Activated CD4-positive, CD25-positive, alpha-beta regulatory T cell treated with anti-CD3 and anti-CD28 coated beads, Interleukin-2, amount 50 U/mL, for 72 hours (primary cell): ENCODE measurements at regions not wholly inside any gene's neighbourhood (a gene's known extent, or its start where the extent isn't known, plus 50 kb on each side); places are given as distances from the start of the nearest gene placed in this dataset.

Experiments
- DNase-seq: peaks from one replicate; pipeline ENCODE4 v3.0.0; 2021

DNA sequence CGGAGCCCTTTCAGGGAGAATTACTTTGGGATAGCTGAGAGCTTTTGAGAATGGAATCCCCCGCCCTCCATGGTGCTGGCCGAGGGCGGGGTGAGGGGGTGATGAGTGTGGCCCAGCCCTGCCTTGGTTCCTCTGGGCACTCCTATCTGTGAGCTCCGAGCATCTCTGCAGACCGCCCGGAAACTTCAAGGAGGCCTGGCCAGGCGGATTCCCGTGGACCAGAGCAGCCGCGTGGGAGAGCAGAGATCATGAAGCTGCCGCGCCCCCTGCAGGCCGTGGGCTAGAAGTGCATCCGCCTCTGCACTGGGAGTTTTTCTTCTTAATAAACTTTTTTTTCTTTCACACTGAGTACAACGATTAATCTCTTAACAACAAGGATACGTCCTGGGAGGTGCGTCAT lies 392.9 kb upstream of the EEF2KMT start:
- DNase-seq, result peak; percentile 30

DNA sequence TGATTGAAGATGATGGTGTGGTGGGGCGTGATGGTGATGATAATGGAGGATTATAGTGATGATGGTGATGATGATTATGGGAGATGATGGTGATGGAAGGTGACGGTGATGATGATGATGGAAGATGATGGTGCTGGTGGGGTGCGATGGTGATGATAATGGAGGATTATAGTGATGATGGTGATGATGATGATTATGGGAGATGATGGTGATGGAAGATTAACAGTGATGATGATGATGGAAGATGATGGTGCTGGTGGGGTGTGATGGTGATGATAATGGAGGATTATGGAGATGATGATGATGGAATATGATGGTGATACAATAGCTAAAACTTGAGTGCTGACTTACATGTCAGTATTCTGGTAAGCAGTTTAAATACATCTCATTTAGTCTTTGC lies 391.0 kb upstream of the EEF2KMT start:
- no peak for DNase-seq

DNA sequence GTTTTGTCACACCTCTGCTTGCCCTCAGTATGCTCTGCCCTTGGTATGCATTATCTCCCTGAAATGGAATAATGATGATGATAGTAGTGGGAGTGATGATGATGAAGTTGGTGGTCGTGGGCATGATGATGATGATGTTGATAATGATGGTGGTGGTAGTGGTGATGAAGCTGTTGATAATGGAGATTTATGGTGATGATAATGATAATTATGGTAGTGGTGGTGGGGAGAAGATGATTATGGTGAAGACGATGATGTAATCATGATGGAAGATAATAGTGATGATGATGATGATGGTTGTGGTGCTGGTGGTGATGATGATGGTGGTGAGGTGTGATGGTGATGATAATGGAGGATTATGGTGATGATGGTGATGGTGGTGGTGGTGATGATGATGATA lies 390.1 kb upstream of the EEF2KMT start:
- no peak for DNase-seq

DNA sequence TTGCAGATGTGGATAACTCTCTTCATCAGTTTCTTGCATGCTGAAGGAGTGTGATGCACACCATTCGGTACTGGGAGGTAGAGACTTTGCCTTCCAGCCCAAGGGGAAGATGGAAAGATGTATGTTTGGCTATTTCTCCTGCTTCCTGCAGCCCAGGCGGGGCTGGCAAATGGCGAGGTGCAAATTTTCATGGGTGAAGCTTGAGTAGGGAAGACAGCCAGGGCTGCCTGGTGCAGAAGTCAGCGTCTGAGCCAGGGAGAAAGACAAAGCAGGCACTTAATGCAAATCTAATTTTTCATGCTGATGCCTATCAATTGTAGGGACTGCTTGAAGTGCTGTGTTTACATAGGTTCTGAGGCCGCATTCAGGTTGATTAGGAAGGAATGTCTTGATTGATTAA lies 384.7 kb upstream of the EEF2KMT start:
- DNase-seq, result no peak

DNA sequence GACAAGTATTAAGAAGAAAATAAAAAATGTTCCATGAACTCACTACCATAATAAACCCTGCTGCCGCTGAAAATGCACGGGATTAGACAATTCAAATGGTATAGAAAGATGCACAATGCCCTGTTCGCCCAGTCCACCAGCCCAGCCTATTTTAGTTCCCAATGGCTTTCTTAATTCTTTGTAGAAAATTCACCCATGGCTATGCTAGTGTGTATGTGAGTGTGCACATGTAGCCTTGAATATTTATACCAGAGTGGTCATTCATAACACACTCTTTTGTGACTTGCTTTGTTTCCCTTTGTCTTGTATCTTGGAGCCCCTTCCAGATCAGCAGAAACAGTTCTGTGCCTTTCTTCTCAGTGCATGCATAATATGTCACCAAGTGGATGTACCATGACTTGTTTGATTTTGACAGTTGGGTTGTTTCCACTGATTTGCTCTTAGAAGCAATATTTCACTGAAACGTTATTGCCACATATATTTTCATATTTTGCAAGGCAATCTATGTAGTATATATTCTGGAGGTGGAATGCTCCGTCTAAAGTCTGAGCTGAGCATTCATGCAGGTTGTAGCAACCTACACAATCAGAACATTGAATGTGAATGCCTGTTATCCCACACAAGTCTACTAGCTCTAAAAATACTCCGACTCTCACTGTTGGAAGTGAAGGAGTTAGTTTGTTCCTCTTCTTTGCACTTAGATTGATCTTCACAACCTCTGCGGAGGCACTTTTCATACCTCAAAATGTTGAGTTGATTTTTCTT lies 383.0 kb upstream of the EEF2KMT start:
- DNase-seq, result no peak

DNA sequence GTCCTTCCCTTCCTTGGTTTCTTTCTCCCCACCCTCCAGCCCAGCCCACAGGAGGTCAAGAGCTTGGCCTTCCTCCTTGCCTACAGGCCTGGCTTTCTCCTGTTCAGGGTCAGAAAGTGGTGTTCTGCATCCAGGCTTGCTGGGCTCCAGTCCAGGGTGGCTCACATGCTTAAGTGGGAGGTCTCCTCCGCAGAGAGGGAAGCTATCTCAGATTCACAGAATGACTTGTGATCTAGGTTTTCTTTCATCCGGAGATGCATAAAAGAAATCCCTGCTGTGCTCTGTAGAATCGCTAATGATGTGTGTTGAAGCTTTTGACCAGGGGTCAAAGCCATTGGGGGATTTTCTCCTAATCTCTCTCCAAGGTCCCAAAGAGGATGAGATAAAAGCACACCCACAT lies 382.3 kb upstream of the EEF2KMT start:
- DNase-seq, result no peak

DNA sequence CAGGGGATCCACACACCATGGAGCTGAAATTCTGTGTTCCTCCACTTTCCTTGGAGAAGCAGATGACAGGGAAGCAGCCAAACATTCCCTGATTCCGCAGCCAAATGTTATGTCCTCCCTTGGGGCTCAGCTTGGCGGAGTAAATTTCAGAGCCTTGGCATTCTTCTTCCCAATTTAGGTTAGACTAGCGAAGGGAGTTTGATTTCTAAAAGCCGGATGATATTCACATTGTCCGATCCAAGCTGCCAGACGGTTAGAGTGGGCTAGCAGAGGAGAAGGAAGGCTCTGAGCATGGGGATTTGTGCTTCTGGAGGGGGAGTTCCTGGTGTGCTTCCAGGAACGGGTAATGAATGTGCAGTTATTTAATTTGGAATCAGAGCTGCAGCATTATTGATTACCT lies 380.4 kb upstream of the EEF2KMT start:
- DNase-seq, result no peak

DNA sequence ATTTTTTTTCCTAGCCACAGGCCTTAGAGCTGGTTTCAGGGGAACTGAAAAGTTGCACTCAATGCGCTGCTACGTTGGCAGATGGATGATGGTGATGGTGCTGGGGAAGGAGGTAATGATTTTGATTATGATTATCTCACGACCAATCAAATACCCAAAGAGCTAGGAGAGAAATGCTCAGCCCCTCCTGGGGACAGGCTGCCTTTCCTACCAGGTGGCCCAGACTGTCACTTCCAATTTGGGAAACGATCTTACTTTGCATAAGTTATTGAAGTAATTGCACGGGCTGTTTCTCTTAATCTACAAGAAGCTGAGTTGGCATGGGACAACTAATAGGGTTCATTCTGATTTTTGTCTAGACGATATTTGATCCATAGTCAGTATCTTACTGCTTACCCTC lies 379.7 kb upstream of the EEF2KMT start:
- DNase-seq, result no peak

DNA sequence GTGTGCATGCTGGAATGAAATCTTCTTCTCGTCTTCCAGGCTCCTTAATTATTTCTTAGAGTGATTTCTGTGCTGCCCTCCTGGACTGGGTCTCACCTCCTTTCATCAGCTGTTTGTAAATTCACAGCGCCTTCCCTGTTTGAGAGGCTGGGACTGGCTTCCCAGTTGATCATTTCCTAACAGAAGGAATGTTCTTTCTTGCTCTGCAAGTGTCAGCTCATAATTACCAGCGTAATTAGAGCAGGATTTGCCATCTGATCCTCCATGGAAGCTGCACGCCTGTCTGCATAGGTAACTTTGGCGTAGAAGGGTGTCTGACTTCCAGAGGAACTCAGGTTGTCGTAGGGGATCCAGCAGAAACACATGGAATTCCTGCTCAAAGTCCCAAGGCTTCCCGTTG lies 375.0 kb upstream of the EEF2KMT start:
- DNase-seq, result no peak

DNA sequence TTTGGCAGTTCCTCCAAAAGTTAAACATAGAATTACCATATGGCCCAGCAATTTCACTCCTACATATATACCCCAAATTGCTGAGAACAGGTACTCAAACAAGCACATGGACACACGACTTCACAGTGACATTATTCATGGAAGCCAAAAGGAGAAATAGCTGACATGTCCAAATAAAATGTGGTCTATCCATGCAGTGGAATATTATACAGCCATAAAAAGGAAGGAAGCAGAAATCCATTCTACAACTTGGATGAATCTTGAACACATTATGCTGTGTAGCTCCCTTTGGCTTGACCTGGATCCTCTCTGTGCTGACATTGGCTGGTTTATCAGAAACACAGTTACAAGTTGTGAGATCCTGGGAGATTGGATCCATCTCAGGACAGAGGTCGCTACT lies 370.9 kb upstream of the EEF2KMT start:
- no peak for DNase-seq

DNA sequence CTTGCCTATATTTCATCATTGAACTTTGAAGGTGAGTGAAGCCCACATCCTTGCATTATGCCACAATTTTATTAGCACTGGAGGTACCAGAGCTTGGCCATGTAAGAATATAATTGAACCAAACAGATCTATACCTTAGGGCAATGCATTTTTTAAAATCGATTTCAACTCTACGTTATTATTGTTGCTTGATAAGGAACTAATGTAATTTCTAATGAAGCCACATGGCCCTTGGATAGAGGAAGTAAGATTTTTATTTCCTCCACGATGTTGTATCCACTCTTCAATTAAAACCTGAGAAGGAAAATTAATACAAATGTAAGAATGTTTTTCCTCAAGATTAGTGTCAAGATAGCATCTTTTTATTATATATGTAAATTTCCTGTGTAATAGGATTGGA lies 370.0 kb upstream of the EEF2KMT start:
- no peak for DNase-seq

DNA sequence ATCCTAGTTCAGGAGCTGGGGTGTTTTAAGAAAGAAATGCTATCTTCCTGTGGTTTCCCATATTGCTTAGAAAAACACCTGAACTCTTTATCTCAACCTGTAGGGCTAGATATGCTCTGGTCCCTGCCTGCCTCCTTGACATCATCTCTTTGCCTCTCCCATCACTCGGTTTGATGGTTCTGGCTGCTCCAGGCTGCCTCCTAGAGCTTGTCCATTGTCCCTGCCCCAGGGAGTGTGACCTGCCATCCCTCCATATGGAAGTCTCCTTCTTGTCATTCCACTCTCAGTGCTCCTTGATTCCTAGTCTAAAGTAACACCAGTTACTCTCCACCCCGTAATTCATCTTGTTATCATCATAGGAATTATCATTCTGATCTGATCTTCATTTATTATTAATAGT lies 369.0 kb upstream of the EEF2KMT start:
- no peak for DNase-seq

DNA sequence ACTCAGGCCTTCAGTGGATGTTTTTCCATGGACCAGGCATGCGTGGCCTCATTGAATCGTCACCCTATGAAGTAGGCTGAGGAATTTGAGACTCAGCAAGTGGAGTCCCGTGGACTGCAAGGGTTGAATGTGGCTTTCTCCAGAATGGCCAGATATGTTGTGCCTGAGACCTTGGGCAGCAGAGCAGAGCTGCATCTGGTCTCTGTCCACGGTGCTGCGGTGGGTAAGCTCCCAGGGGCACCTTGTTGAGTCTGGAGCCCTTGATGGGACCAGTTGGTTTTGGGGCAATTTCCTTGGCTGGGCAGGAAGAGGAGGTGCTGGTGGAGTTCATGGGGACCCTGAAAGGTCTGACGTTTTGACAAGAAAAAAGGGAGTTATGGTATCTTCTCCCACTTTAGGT lies 368.1 kb upstream of the EEF2KMT start:
- DNase-seq, result no peak

DNA sequence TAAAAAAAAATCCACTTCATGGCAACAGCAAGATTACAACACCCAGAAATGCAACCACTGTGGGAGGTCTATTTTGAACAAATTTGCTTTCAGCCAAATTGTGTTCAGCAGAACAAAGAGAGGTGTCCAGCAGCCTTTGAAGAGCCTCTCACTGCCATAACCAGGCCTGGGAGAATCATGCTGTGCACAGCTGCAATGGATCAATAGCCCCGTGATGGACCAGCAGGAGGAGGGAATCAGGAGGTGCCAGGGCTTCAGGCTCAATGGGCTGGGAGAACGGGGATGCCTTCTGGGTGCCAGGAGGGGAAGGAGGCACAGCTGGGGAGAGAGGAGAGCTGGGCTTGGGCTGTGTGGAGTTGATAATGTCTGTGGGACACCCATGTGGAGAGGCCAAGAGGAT lies 366.2 kb upstream of the EEF2KMT start:
- DNase-seq, result no peak

DNA sequence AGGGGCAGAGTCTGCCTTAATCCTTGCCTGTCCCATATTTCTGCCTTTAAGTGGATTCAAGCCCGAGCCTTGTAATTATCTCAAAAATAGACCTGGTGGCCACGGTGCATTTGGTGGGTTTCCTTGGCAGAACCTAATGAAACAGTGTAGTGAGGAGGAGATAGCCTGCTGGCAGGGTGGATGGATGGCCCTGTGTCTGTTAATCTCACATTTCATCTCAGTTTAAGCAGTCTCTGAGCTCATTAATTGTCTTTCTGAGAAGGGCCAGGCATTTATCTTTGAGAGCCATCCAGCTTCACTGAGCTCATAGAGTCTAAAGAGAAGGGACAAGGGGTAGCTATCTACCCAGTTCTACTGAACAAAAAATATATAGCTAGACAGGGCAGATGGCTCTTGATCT lies 364.0 kb upstream of the EEF2KMT start:
- DNase-seq, result no peak

DNA sequence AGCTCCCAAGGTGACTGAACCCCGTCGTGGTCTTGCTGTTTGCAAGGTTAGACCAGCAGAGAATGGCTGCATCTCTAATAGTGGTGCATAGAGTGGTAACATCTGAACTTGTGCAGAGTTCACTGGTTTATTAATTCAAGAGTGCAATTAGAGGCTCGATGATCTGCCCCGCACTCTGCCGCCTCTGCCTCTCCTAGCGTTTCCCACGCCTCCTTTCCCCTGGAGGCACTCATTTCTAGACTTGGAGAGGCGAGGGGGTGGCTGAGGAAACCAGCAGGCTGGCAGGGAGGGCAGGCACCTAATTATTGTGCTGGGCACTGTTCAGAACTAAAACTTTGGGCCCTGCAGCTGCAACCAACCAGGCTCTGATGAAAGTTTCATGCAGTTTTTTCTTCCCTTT lies 363.5 kb upstream of the EEF2KMT start:
- DNase-seq, result no peak

DNA sequence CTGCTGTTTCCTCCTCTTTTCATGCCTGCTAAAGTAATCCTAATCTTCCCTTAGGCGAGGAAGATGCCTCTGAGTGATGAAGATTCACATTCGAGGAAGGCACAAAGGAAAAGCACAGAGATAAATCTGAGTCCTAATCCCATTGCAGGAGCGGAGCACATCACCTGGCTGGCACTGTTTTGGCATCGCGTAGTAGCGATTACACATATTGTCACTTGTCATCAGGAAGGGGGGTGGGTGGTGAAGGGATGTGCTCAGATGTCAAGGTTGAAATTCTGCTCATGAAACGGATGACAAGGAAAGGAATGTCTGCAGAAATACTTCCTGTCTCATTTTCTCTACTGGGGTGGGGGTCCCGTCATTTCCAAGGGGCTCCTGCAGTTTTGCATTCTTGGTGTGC lies 363.1 kb upstream of the EEF2KMT start:
- DNase-seq, result no peak

DNA sequence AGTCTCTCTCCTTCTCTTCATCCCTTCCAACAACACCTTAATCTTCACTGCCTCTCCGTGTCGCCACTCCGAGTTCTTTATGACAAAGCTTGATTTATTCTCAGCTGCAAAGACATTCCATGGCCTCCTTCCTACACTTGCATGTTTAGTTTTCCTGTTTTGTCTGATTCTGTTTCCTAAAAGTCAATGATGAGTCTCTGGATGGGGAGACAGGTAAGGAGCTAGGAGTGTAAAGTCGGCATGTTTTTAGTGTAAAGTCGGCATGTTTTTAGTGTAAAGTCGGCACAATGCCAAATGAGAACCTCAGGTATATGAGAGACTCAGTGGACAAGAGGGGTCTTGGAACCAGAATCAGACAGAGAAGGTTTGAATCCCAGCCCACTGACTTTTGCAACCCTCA lies 362.3 kb upstream of the EEF2KMT start:
- DNase-seq, result no peak

DNA sequence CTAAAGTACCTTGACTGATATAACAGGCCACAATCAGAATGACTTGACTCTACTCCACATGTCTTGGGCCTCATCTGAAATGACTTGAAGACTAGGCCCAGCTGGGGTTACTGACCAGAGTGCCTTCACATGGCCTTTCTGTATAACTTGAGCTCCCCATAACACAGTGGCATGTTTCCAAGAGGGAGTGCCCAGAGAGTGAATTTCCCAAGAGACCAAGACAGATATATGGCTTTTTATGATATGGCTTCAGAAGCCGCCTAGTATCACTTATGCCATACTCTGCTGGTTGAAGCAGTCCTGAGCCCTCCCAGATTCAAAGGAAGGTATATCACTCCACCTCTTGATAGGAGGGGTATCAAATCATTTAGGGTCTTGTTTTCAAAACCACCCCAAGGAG lies 357.5 kb upstream of the EEF2KMT start:
- DNase-seq, result no peak

DNA sequence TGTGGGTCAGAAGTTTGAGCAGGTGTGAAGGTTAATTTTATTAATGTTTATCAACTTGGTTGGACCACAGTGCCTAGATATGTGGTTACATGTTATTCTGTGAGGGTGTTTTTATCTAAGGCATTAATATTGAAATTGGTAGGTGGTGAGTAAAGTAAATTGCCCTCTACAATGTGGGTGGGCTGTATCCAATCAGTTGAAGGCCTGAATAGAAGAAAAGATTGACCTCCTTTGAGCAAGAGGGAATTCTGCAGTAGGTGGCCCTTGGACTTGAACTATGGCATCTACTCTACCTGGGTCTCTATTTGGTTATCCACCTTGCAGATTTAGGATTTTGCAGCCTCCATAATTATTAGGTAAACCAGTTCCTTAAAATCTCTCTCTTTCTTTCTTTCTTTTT lies 356.8 kb upstream of the EEF2KMT start:
- DNase-seq, result no peak

DNA sequence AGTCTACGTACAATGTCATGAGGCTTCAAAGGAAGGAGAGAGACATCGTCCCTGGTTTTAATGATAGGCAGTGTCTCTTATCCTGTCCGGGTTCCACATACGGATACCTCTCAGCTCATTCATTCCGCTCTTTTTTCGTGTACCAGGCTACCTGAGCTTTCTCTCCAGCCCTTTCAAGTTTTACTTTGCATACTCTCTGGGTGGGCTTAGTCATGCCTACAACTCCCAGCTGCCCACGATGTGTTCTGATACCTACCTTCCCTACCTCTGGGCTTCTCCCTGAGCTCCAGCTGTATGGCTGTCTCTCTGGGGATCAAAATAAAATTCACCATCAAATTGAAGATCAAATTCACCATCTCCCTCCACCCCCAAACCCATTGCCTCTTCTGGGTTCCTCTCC lies 354.0 kb upstream of the EEF2KMT start:
- no peak for DNase-seq

DNA sequence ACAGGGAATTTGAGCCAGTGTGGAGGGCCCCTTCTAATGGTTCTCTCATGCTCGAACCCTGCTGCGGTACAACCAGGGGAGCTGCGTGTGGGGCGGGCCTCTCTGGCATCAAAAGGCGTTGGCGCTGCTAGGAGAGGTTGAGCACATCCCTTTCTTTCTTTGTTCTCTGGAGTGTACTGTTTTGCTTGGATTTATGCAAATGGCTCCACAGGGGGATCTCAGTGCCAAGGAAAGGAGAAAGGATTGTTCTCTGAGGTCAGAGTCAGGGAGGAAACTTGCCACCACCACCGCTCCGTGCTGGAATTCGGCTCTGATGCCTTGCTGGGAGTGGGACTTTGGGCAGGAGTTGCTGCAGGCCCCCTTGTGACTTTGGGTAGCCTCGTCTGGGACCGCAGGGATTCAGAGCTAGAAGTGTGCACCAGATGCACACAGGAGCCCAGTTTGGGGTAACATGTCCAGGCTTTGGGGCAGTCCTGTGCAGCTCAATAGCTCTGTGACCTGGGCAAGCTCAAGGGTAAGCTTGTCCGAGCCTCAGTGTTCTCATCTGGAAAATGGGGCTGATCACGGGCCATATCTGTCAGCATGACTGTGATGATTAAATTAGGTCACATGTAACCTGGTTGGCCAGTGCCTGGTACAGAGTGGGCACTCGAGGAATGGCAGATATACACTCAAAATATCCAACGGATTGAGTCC lies 353.0 kb upstream of the EEF2KMT start:
- DNase-seq, result no peak

DNA sequence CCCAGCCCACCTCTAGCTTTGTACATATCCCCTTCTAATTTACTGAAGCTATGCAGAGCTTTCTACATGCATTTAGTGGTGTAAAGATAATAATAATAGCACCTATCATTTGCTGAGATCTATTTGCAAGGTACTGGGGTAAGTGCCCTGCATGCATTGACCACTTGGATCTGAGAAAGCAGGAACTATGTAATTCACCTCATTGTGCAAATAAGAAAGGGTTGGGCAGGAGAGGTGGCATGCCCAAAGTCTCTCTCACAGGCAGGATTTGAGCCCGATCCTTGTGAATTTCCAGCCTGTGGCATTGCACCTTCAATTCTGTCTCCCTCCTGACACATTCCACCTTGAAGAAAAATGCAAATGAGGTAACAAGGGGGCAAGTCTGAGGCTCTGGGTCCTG lies 352.3 kb upstream of the EEF2KMT start:
- DNase-seq, result no peak

DNA sequence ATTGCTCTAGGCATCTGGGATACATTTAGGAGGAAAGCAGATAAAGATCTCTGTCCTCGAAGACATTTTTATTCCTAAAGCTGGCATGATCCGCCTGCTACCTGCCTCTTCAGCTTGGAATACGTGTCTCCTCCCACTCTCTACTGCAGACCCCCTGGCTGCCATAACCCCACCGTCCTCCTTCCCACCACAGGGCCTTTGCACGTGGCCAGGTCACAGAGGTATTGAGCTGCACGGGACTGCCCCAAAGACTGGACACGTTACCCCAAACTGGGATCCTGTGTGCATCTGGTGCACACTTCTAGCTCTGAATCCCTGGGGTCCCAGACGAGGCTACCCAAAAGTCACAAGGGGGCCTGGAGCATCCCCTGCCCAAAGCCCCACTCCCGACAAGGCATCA lies 351.2 kb upstream of the EEF2KMT start:
- DNase-seq, result no peak

DNA sequence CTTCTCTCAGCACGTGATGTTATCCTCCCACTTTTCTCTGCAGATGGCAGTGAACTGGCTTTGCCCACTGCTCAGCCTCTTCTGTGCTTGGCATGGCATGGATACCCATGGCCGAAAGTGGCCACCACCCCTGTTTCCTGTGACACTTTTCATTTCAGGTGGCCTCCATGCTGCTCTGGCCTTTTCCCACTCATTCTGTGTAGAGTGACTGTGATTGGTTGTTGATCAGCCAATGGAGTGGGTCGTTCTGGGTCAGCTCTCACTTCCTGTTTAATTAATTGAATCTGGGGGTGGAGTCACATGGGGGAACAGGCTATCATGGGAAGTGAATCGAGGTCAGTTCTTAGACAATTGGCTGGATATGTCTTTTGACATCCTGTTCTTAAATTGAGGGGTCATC lies 350.1 kb upstream of the EEF2KMT start:
- DNase-seq, result no peak
